T-cell (primary cell): ENCODE measurements at regions not wholly inside any gene's neighbourhood (a gene's known extent, or its start where the extent isn't known, plus 50 kb on each side); places are given as distances from the start of the nearest gene placed in this dataset.

Experiments used
- ATAC-seq, 4 experiments: fragments of 200-7000 bp in 3 of 4; fragments of 150-1000 bp in 1 of 4; cut with Tn5 transposase; replicated peaks in 1 of 4; 1 replicate in 3 of 4; 2 replicates in 1 of 4; pipeline ENCODE4 v1.10.0; 2021; ENCODE audit warnings: moderate library complexity in 3 of 4, mild to moderate bottlenecking in 2 of 4, moderate number of reproducible peaks in 1 of 4
- CTCF ChIA-PET, 2 donors: fragments of 300-600 bp; sonication (Branson Sonifier 250); formaldehyde crosslinking; loops; one replicate each; lab custom pipeline; 2022; ENCODE audit warnings: antibody characterized with exemption in 2 of 2; lab: Charles Lee
- POLR2A ChIA-PET, 2 donors: fragments of 300-600 bp; sonication (Branson Sonifier 250); formaldehyde crosslinking; loops; one replicate each; lab custom pipeline; 2022; ENCODE audit warnings: antibody characterized with exemption in 2 of 2; lab: Charles Lee
- DNase-seq, 35 experiments: peaks; one replicate each; pipeline versions ENCODE4 v3.0.0 to v3.0.0-alpha.2; 2013 to 2023
- H3K27ac ChIP-seq: one replicate; pipeline ENCODE4 v1.5.1; 2013; ENCODE audit warnings: low read length
- H3K27me3 ChIP-seq, 2 experiments: replicated peaks in 1 of 2; 1 replicate in 1 of 2; 2 replicates in 1 of 2; pipeline versions ENCODE4 v1.6.1 to v1.7.0; 2013; ENCODE audit warnings: low read length in 1 of 2, mixed read lengths in 1 of 2; ENCODE audit not compliant: control insufficient read depth in 2 of 2, insufficient read depth in 2 of 2; ENCODE audit errors: extremely low read depth in 1 of 2
- H3K36me3 ChIP-seq, 2 donors: 1 replicate in 1 of 2; 2 replicates in 1 of 2; pipeline versions ENCODE4 v1.6.1 to v1.7.0; 2013; ENCODE audit warnings: low read length in 1 of 2; ENCODE audit not compliant: control insufficient read depth in 2 of 2, insufficient read depth in 1 of 2; ENCODE audit errors: extremely low read depth in 1 of 2
- H3K4me1 ChIP-seq, 2 experiments: 1 replicate in 1 of 2; 2 replicates in 1 of 2; pipeline versions ENCODE4 v1.6.1 to v1.7.0; 2013; ENCODE audit warnings: low read length in 2 of 2, mixed read lengths in 1 of 2; ENCODE audit not compliant: insufficient read depth in 2 of 2, control insufficient read depth in 1 of 2; ENCODE audit errors: extremely low read depth in 1 of 2
- H3K4me3 ChIP-seq, 2 donors: 1 replicate in 1 of 2; 2 replicates in 1 of 2; pipeline versions ENCODE4 v1.5.1 to v1.7.0; 2013; ENCODE audit warnings: mild to moderate bottlenecking in 2 of 2, low read length in 1 of 2, moderate library complexity in 1 of 2; ENCODE audit not compliant: control insufficient read depth in 1 of 2; ENCODE audit errors: extremely low read depth in 1 of 2
- H3K9me3 ChIP-seq: 2 replicates; pipeline ENCODE4 v1.7.0; 2013
- H3K27ac Mint-ChIP-seq, 2 donors: one replicate each; pipeline ENCODE4 v1.8.0; 2020 to 2021; ENCODE audit warnings: mild to moderate bottlenecking in 2 of 2, mixed read lengths in 2 of 2
- H3K27me3 Mint-ChIP-seq, 2 donors: one replicate each; pipeline ENCODE4 v1.8.0; 2021 to 2022; ENCODE audit warnings: mixed read lengths in 2 of 2
- H3K36me3 Mint-ChIP-seq: one replicate; pipeline ENCODE4 v1.8.0; 2021; ENCODE audit warnings: mixed read lengths
- H3K4me1 Mint-ChIP-seq, 3 donors: one replicate each; pipeline ENCODE4 v1.8.0; 2020 to 2022; ENCODE audit warnings: mixed read lengths in 3 of 3, mild to moderate bottlenecking in 1 of 3
- H3K4me3 Mint-ChIP-seq, 3 donors: one replicate each; pipeline ENCODE4 v1.8.0; 2020 to 2022; ENCODE audit warnings: mild to moderate bottlenecking in 3 of 3, mixed read lengths in 3 of 3, moderate library complexity in 3 of 3
- H3K9me3 Mint-ChIP-seq, 3 donors: one replicate each; pipeline ENCODE4 v1.8.0; 2020 to 2022; ENCODE audit warnings: mixed read lengths in 3 of 3
- WGBS: methylation state at CpG from one replicate; pipeline ENCODE4 v1.1.5; 2013; ENCODE audit warnings: missing lambda C conversion rate; ENCODE audit not compliant: insufficient coverage; 5-methylcytosine and 5-hydroxymethylcytosine counted together

DNA sequence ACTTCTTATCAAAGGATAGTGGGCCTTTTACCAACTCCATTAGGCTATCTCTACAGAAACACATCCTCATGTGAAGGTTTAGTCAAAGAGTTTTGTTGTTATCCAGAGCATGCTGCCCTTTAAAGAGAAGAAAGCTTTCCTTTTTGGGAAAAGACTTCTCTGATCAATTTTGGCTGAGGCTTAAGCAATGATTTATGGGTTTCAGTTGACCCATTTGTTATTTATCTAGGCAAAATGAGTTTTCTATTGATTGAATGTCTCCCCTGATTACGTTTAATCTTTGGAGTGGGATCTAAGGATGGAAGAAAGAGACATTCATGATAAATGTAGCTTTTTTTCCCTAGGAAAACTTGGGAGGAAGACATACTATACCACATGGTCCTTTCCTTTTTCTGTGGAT lies 326.6 kb upstream of the JAG1 start:
- H3K36me3 ChIP-seq, result no peaks in the 10 kb centered on the region
- no peaks in the 10 kb centered on the region for H3K4me1 Mint-ChIP-seq
- H3K27ac ChIP-seq, result no peak overlapping the region
- ATAC-seq, result no peak
- H3K27me3 Mint-ChIP-seq, result no peaks in the 10 kb centered on the region
- WGBS, result no CpG with 5 or more reads among the region's 1 CpG
- H3K4me3 Mint-ChIP-seq, result no peak overlapping the region
- H3K9me3 ChIP-seq, result no peaks in the 10 kb centered on the region
- H3K27me3 ChIP-seq, result no peaks in the 10 kb centered on the region
- no peak for DNase-seq
- no peak overlapping the region for H3K27ac Mint-ChIP-seq
- H3K9me3 Mint-ChIP-seq, result peaks cover 0 to 5% (median 0%) of the 10 kb centered on the region in 3 donors
- H3K4me3 ChIP-seq, result no peak overlapping the region
- CTCF ChIA-PET, result no interaction called here
- H3K4me1 ChIP-seq, result no peaks in the 10 kb centered on the region
- H3K36me3 Mint-ChIP-seq, result no peaks in the 10 kb centered on the region
- POLR2A ChIA-PET, result no interaction called here

DNA sequence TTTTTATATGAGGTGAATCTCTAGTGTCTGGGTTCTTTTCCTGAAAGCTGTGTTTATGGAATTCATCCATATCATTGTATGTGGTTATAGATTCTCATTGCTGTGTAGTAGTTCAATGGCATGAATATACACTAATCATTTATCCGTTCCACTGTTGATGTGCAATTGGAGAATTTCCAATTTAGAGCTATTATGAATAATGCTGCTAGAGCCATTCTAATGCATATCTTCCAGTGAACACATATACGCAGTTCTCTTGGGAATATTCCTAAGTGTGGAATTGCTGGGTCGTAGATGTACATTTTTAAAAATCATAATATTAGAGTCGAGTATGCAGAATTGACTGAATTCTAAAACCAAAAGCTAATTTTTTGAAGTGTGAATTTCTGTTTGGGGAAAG lies 327.5 kb upstream of the JAG1 start:
- Histone ChIP-seq H3K9me3 (no peaks in the 10 kb centered on the region), H3K27me3 (no peaks in the 10 kb centered on the region), H3K27ac (no peak overlapping the region), H3K4me3 (no peak overlapping the region), H3K4me1 (no peaks in the 10 kb centered on the region), H3K36me3 (no peaks in the 10 kb centered on the region)
- no peaks in the 10 kb centered on the region for H3K36me3 Mint-ChIP-seq
- H3K4me3 Mint-ChIP-seq, result no peak overlapping the region
- POLR2A ChIA-PET, result no interaction called here
- DNase-seq (no peak), ATAC-seq (no peak)
- WGBS, result 71% methylated on average over 1 of the region's 4 CpGs
- no peaks in the 10 kb centered on the region for H3K27me3 Mint-ChIP-seq
- CTCF ChIA-PET, result no interaction called here
- H3K27ac Mint-ChIP-seq, result no peak overlapping the region
- H3K4me1 Mint-ChIP-seq, result no peaks in the 10 kb centered on the region
- H3K9me3 Mint-ChIP-seq, result peaks cover 0 to 6% (median 2%) of the 10 kb centered on the region in 3 donors

DNA sequence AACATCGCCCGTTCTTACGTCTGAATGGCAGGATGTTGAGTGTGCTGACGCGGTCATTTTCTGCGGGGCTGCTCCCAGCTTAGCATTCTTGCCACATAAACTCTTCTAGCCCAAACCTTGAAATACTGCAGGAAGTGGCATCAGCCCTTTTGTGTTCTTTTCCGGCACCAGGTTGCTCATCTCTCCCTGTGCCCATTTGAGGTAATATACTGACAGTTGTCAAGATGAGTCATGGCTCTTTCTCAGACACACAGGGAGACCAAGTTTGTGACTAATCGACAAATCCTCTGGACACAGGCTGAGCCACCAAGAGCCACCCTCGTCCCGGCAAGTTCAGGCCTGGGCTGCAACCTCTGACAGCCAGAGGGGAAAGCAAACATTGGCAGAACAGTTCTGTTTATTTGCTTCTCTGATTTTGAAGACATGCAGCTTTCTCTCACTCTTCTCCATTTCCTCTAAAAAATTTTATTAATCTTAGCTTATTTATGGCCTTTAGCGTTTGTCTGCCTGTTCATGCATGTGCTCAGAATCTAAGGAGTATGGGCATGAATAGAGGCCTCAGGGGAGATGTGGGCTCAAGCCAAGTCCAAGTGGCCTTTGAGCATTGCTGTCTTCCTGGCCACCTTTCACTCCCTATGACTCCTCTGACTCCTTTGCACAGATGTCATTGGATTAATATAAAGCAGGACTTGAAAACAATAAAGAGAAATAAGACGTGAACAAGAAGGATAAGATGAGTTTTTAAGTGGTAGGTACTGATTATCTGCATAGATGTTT lies 328.2 kb upstream of the JAG1 start:
- ChIA-PET CTCF (no interaction called here), POLR2A (no interaction called here)
- Mint-ChIP-seq H3K36me3 (no peaks in the 10 kb centered on the region), H3K9me3 (peaks cover 3 to 10% (median 5%) of the 10 kb centered on the region in 3 donors), H3K4me1 (no peaks in the 10 kb centered on the region), H3K27ac (no peak overlapping the region), H3K27me3 (no peaks in the 10 kb centered on the region), H3K4me3 (no peak overlapping the region)
- H3K36me3 ChIP-seq, result no peaks in the 10 kb centered on the region
- DNase-seq (no peak), ATAC-seq (no peak)
- H3K27ac ChIP-seq, result no peak overlapping the region
- H3K9me3 ChIP-seq, result no peaks in the 10 kb centered on the region
- H3K4me3 ChIP-seq, result no peak overlapping the region
- H3K4me1 ChIP-seq, result no peaks in the 10 kb centered on the region
- no peaks in the 10 kb centered on the region for H3K27me3 ChIP-seq
- WGBS, result 90% methylated on average over 7 of the region's 12 CpGs

DNA sequence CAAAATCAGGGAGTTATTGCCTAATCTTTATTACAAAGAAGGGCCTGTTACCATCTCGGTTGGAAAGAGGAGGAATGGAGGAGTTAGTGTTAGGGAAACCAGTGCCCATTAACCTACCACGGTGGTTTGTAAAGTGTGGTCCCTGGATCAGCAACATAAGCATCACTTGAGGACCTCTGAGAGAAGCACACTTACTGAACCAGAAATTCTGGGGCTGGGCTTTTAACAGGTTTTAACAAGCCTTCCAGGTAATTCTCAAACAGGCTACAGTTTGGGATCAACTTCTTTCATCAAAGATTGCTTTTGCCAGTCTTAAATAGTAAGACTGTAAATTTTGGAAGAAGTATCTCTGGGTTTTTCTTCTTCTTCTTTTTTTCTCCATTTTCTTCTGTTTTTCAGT lies 329.5 kb upstream of the JAG1 start:
- Mint-ChIP-seq H3K4me3 (no peak overlapping the region), H3K36me3 (no peaks in the 10 kb centered on the region), H3K9me3 (peaks cover 4 to 12% (median 5%) of the 10 kb centered on the region in 3 donors), H3K4me1 (no peaks in the 10 kb centered on the region), H3K27ac (no peak overlapping the region), H3K27me3 (no peaks in the 10 kb centered on the region)
- Histone ChIP-seq H3K36me3 (no peaks in the 10 kb centered on the region), H3K4me3 (no peak overlapping the region), H3K27ac (no peak overlapping the region), H3K4me1 (no peaks in the 10 kb centered on the region), H3K27me3 (no peaks in the 10 kb centered on the region), H3K9me3 (no peaks in the 10 kb centered on the region)
- DNase-seq (no peak), ATAC-seq (no peak)
- ChIA-PET CTCF (no interaction called here), POLR2A (no interaction called here)
- WGBS, result 100% methylated on average over 1 of the region's 2 CpGs

DNA sequence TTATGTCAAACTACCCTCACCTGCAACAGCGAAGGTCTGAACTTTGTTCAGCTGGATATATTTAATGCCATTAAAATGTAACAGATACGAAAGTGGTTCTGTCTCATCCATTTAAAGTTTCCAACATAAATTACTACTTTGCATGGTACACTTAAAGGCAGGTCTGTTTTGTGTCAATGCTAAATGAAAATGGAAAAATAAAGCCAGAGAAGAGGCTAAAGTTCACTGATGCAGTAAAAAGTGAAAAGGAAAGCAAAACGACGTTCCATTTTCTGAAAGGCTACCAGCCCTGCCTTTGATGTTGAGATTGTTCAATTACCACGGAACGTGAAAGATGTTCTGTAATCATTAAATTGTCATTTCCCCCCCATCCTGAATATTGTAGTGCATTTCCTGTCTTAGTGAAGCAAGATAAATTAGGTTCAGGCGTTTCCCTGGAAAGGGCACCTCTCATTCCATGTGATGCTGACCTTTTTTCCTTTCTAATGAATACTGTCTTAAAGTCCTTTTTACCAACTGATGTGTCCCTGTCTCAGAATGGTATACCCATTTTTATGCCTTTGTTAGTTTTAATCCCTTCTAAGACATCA lies 334.7 kb upstream of the JAG1 start:
- WGBS, result no CpG with 5 or more reads among the region's 7 CpGs
- CTCF ChIA-PET, result no interaction called here
- Mint-ChIP-seq H3K9me3 (peaks cover 4 to 10% (median 9%) of the 10 kb centered on the region in 3 donors), H3K27me3 (no peaks in the 10 kb centered on the region), H3K4me1 (no peaks in the 10 kb centered on the region), H3K4me3 (no peak overlapping the region), H3K36me3 (no peaks in the 10 kb centered on the region), H3K27ac (no peak overlapping the region)
- Histone ChIP-seq H3K9me3 (no peaks in the 10 kb centered on the region), H3K4me3 (no peak overlapping the region), H3K4me1 (no peaks in the 10 kb centered on the region), H3K27me3 (no peaks in the 10 kb centered on the region), H3K36me3 (no peaks in the 10 kb centered on the region), H3K27ac (no peak overlapping the region)
- DNase-seq, result no peak
- ATAC-seq, result no peak
- POLR2A ChIA-PET, result interaction anchor here in 1 of 2 donors (0.5 kb wide), 1 partner anchor 51 kb away, joined by 9 read pairs; no protein-coding TSS in a partner anchor

DNA sequence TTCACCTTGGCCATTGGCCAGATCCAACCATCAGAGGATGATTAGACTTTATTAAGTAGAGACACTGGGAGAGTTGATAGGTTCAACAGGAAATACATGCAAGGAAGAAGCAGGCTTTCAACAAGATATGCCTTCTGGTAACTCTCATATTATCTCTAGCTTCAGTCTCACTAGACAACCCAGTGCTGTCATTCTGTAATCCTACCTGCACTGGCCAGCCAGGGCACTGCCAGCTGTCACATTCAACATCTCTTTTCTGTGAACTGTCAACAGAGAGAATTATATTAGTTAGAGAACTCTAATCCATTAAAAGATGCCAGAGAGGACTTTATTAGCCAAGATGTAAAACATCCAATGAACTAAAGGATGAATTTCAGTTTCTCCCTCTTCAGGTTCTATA lies 337.9 kb upstream of the JAG1 start:
- ChIA-PET CTCF (no interaction called here), POLR2A (no interaction called here)
- H3K4me1 ChIP-seq, result no peaks in the 10 kb centered on the region
- no peaks in the 10 kb centered on the region for H3K36me3 ChIP-seq
- ATAC-seq, result no peak
- Mint-ChIP-seq H3K9me3 (peaks cover 4 to 5% (median 4%) of the 10 kb centered on the region in 3 donors), H3K36me3 (no peaks in the 10 kb centered on the region), H3K4me1 (no peaks in the 10 kb centered on the region), H3K4me3 (no peak overlapping the region), H3K27me3 (no peaks in the 10 kb centered on the region), H3K27ac (no peak overlapping the region)
- no peak overlapping the region for H3K4me3 ChIP-seq
- no peak overlapping the region for H3K27ac ChIP-seq
- H3K9me3 ChIP-seq, result no peaks in the 10 kb centered on the region
- no peak for DNase-seq
- H3K27me3 ChIP-seq, result no peaks in the 10 kb centered on the region
